ENCODE measurements at regions not wholly inside any gene's neighbourhood (a gene's known extent, or its start where the extent isn't known, plus 50 kb on each side); places are given as distances from the start of the nearest gene placed in this dataset.

DNA sequence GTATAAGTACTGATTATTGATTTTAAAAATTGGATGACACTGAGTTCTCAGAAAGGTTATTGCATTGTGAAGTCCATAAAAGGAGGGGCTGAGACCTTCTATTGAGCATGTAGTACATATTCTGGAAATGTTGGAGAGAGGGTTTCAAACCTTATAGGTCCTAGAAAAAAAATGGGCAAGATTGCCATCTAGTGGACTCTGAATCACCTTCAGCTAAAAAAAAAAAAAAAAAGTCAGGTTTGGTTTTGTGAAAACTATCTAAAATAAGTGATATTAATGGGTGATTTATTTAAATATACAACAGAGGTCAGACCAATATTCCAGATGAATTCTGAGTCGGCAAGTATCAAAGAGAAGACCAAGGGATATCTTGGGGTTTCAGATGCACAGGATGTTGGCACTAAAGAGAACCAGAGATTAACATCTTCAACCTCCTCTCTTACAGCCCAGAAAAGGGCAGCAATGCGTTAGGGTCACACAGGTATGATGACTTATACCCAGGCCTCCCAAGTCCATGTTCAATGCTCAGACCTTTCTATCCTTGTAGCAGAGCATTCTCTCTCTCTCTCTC lies 109.8 kb upstream of the NMUR2 start:
- peak; percentile 28 for DNase-seq
- in situ Hi-C loops (cut with HindIII; ENCODE audit: low pct_ligation_motif_present, low pct_unique_long_range_greater_than_20kb, low sequenced_read_pairs) = no loop called here

GRCh38 chr5:152523964-152524363 lies 118.9 kb upstream of the NMUR2 start:
- no peak for DNase-seq
- in situ Hi-C loops (cut with HindIII; ENCODE audit: low pct_ligation_motif_present, low pct_unique_long_range_greater_than_20kb, low sequenced_read_pairs) = no loop called here

DNA sequence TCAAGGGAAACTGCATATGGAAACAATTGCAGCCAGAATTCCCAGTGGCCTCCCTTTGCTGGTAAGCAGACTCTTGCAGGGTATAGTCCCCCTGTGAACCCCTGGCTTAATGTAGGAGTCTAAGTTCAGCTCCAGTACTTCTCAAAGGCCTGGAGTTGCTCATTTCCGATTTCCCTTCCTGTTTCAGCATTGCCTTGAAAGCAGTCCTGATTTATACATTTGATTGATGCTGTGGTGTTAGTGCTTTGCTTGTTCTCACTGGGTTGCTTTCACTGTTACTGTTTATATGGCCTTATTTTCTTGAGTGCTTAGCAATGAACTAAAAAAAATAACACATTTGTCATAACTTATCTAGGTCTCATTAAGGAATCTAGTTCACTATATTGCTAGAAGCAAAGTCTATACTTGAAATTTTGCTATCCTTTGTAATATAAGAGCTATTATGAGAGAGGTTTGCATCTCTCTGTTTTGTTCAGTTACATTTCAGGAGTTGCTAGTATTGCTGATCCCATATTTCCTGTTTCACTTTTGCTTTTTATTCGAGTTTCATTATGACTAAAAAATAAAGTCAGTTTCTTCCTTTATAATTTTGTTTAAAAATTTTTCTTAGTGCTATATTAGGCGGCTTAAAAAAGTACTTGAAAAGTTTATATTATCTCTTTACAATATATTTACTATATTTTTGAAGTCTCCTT lies 122.4 kb upstream of the NMUR2 start:
- no peak for DNase-seq
- in situ Hi-C loops (cut with HindIII; ENCODE audit: low pct_ligation_motif_present, low pct_unique_long_range_greater_than_20kb, low sequenced_read_pairs) = no loop called here

GRCh38 chr5:152529440-152529839 lies 124.4 kb upstream of the NMUR2 start:
- in situ Hi-C loops (cut with HindIII; ENCODE audit: low pct_ligation_motif_present, low pct_unique_long_range_greater_than_20kb, low sequenced_read_pairs) = no loop called here
- no peak for DNase-seq

DNA sequence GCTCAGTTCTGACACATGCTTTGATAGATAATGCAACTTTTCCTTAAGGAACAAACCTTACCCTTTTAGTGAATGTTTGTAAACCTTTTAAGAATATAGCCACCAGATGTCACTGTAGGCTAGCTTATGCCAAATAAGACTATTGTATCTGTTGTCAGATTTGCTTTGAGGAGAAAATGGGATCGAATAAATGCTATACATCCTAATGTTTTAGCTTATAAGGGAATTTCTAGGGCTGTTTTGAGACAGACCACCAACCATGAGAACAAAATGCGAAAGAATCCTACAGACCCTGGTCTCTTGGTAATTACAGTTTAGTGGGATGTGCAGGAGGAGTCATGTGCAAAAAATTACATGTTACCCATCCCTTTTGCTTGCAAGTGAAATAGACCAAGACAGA lies 127.6 kb upstream of the NMUR2 start:
- in situ Hi-C loops (cut with HindIII; ENCODE audit: low pct_ligation_motif_present, low pct_unique_long_range_greater_than_20kb, low sequenced_read_pairs) = no loop called here
- peak; percentile 47 for DNase-seq

DNA sequence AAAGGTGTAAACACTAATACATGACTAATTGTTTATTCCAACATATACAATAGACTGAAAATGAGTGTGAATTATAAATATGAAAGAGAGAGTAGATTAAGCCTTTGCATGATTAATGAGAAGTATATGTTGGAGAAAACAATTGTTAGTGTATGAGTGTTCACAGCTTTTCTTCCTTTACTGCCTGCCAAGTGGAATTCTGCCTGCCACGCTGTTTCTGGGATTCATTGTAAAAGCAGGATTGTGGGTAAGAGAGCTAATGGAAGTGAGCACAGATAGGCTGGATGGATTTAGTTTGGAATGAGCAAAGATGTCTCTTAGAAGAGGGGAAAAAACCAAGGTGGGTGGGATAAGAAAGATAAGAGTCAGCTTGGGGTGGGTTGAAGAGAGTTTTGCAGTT lies 129.6 kb upstream of the NMUR2 start:
- in situ Hi-C loops (cut with HindIII; ENCODE audit: low pct_ligation_motif_present, low pct_unique_long_range_greater_than_20kb, low sequenced_read_pairs) = no loop called here
- no peak for DNase-seq

- DNase-seq = peak; percentile 12
- in situ Hi-C loops (cut with HindIII; ENCODE audit: low pct_ligation_motif_present, low pct_unique_long_range_greater_than_20kb, low sequenced_read_pairs) = no loop called here
Measured at GRCh38 chr5:152542741-152543140, 137.7 kb upstream of the NMUR2 start.

DNA sequence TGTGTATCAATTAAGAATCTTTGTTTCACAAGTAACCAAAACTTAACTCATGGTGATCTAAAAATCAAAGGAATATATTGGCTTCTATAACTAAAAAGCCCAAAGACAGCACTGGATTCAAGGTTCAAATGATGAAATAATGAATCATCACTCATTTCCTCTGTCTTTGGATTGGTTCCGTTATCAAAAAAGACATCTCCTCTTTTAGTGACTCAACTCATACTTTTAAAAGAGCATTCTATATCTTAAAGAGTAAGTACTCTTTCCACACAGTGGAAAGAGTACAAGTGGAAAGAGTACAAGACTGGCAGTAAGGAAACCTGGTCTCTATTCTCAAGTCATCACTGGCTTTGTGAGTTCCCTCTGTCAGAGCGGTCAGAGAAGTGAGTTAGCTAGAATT lies 141.4 kb upstream of the NMUR2 start:
- DNase-seq = no peak

GRCh38 chr5:152547202-152547601 lies 142.1 kb upstream of the NMUR2 start:
- in situ Hi-C loops (cut with HindIII; ENCODE audit: low pct_ligation_motif_present, low pct_unique_long_range_greater_than_20kb, low sequenced_read_pairs) = no loop called here
- DNase-seq = no peak

More for the DNA sequence above, 141.4 kb upstream of the NMUR2 start:
- in situ Hi-C loops (cut with HindIII; ENCODE audit: low pct_ligation_motif_present, low pct_unique_long_range_greater_than_20kb, low sequenced_read_pairs) = no loop called here

GRCh38 chr5:152549709-152550108 lies 144.6 kb upstream of the NMUR2 start:
- in situ Hi-C loops (cut with HindIII; ENCODE audit: low pct_ligation_motif_present, low pct_unique_long_range_greater_than_20kb, low sequenced_read_pairs) = loop anchor here (25.0 kb wide), 1 partner anchor 588 kb away; no protein-coding TSS in a partner anchor
- no peak for DNase-seq

DNA sequence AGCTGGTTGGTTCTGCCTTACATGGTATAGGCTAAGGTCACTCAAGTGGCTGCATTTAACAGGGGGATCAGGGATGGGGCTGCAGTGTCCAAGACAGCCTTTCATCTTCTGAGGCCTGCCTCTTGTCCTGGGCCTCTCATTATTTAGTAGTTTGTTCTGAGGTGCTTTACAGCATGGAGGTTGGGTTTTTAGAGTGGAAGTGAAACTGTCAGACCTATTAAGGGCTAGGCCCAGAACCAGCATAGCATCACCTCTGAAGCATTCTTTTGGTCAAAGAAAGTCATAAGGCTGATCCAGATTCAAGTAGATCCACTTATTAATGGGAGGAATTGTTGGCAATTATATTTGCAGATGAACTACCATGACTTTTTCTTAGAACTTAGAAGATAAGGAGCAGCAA lies 146.0 kb upstream of the NMUR2 start:
- in situ Hi-C loops (cut with HindIII; ENCODE audit: low pct_ligation_motif_present, low pct_unique_long_range_greater_than_20kb, low sequenced_read_pairs) = loop anchor here (25.0 kb wide), 1 partner anchor 586 kb away; no protein-coding TSS in a partner anchor

DNA sequence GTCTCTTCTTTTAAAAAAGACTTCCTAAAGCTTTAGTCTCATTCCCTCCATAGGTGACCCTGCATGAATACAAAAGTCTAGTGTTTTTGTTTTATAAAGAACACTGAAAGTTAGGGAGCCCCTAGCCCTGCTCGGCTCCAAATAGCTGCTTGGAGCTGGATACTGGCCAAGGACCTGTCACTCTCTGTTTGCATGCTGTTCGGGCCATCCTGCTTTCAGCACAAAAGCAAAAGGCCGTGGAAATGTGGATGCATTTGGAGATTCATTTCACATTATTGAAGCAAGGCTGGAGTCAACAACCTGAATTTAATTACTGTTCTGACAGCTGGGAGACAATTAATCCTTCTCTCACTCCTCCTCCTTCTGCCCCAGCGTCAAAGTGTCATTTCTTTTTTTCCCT lies 151.7 kb upstream of the NMUR2 start:
- no peak for DNase-seq
- in situ Hi-C loops (cut with HindIII; ENCODE audit: low pct_ligation_motif_present, low pct_unique_long_range_greater_than_20kb, low sequenced_read_pairs) = loop anchor here (25.0 kb wide), 1 partner anchor 581 kb away; no protein-coding TSS in a partner anchor

More for the DNA sequence above, 146.0 kb upstream of the NMUR2 start:
- no peak for DNase-seq

DNA sequence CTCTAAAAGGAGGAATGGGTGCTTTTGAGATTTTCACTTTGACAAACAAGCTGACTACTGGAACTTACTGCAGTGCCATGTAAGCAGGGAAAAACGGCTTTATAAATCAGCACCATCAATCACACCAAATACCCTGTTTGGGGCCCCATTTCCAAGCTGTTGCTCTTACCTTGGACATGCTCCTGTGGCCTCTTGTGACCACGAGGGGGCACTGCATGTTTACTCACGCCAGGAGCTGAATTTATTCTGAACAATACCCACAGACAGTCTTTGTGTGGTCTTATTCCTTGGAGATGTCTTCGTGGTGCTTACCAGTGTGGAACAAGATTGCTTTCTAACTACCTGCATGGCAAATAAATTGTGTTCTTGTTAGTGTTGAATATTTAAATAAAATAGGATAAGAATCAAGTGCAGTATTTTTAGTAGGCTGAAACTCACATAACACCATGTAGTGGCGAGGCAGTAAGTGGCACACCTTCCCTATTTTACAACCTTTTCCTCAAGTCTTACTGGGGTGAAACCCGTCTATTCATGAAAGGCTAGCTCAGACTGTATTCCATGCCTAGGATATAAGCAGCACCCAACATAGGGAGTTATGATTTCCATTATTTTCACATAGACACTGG lies 155.5 kb upstream of the NMUR2 start:
- peak; percentile 47 for DNase-seq
- in situ Hi-C loops (cut with HindIII; ENCODE audit: low pct_ligation_motif_present, low pct_unique_long_range_greater_than_20kb, low sequenced_read_pairs) = loop anchor here (25.0 kb wide), 1 partner anchor 577 kb away; no protein-coding TSS in a partner anchor

GRCh38 chr5:152568016-152568415 lies 162.9 kb upstream of the NMUR2 start:
- DNase-seq = no peak
- in situ Hi-C loops (cut with HindIII; ENCODE audit: low pct_ligation_motif_present, low pct_unique_long_range_greater_than_20kb, low sequenced_read_pairs) = loop anchor here (25.0 kb wide), 1 partner anchor 569 kb away; no protein-coding TSS in a partner anchor

DNA sequence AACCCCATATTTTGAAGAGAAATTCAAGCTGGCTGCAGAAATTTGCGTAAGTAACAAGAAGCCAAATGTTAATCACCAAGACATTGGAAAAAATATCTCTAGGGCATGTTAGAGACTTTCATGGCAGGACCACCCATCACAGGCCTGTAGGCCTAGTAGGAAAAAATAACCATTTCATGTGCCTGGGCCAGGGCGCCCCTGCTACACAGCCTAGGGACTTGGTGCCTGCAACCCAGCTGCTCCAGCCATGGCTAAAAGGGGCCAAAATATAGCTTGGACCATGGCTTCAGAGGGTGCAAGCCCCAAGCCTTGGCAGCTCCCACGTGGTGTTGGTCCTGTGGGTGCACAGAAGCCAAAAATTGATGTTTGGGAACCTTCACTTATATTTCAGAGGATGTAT lies 167.7 kb upstream of the NMUR2 start:
- in situ Hi-C loops (cut with HindIII; ENCODE audit: low pct_ligation_motif_present, low pct_unique_long_range_greater_than_20kb, low sequenced_read_pairs) = loop anchor here (25.0 kb wide), 1 partner anchor 564 kb away; no protein-coding TSS in a partner anchor
- DNase-seq = no peak

DNA sequence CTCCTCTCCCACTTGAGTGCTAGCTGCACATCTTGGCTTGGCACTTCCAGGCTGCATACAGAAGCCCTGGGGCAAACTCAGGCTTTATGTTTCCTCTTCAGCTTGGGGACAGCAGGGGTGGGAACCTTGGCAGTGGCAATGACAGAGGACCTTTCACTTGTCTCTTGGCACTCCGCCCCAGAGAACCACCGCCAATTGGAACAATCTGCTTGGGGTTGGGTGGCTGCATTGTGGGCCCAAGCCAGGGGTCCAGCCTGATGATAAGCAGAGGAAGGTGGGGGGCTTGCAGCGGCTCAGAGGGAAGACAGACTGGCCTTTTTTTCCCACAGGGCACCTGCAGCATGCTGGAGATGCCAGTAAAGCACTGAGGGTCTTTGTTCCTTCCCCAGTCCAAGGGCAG lies 179.0 kb upstream of the NMUR2 start:
- in situ Hi-C loops (cut with HindIII; ENCODE audit: low pct_ligation_motif_present, low pct_unique_long_range_greater_than_20kb, low sequenced_read_pairs) = no loop called here
- no peak for DNase-seq

DNA sequence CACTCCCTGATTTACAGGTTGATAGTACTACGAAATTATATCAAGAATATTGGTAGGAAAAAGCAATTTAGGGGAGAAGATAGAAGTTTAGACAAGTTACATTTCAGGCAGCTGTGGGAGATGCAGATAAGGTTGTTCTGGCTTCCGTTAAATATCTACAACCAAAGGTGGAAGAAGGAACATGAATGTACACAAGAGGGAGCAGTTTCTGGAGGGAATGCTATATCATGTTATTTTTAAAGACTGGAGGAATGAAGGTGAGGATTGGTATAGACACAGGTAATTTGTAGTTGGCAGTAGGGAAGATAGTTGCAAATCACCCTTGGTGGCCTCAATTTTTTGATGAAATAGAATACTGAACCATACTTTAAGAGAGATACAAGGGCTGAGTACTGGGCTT lies 187.3 kb upstream of the NMUR2 start:
- in situ Hi-C loops (cut with HindIII; ENCODE audit: low pct_ligation_motif_present, low pct_unique_long_range_greater_than_20kb, low sequenced_read_pairs) = no loop called here
- DNase-seq = no peak

DNA sequence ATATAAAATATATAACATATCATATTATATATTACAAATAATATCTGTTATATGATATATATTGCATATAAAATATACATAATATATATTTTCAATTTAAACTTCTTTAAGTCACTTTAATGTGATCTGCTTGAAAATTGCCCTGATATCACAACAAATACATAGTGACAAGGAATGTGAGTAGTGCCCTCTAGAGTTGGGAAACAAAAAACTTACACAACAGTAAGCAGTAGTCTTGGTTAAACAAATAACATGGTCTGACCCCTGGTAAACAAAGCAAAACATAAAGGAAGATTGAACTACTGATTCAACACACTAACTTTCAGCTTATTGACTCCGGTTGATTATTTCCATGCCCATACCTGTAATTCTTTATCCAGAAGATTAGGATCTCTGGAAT lies 188.3 kb upstream of the NMUR2 start:
- in situ Hi-C loops (cut with HindIII; ENCODE audit: low pct_ligation_motif_present, low pct_unique_long_range_greater_than_20kb, low sequenced_read_pairs) = no loop called here
- DNase-seq = peak; percentile 8

DNA sequence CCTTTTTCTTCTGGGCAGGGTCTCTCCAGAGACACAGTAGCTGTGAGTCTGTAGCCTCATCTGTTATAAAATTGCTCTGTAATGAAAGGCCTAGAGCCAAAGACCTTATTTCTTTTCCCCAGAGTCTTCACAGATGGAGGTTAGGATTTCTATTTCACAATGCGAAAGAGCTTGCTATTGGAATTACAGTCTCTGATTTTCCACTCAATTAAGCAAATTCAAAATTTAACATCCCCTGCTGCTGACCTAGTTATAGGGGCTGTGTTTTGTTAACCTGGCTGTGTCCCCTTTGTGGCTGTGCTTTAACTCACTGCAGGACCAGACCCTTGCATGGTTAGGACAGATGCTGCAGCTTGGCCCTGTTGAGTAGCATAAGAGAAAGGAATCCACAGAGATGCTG lies 190.3 kb upstream of the NMUR2 start:
- in situ Hi-C loops (cut with HindIII; ENCODE audit: low pct_ligation_motif_present, low pct_unique_long_range_greater_than_20kb, low sequenced_read_pairs) = no loop called here
- DNase-seq = no peak

GRCh38 chr5:152599096-152599495 lies 194.0 kb upstream of the NMUR2 start:
- in situ Hi-C loops (cut with HindIII; ENCODE audit: low pct_ligation_motif_present, low pct_unique_long_range_greater_than_20kb, low sequenced_read_pairs) = no loop called here
- DNase-seq = no peak
